GM18517 (cell line): ENCODE measurements at regions not wholly inside any gene's neighbourhood (a gene's known extent, or its start where the extent isn't known, plus 50 kb on each side); places are given as distances from the start of the nearest gene placed in this dataset.
"Not testable (repeated sequence)": the region's sequence is repeated elsewhere in the genome, so short reads cannot be mapped to it uniquely, and the experiment has no call there.

Experiments
- ATAC-seq: cut with Tn5 transposase; IDR thresholded peaks from one replicate; pipeline ENCODE4 v1.9.1; 2021; ENCODE audit warnings: mild to moderate bottlenecking, moderate library complexity; ENCODE audit not compliant: unreplicated experiment

GRCh38 chr2:18267501-18267900 lies 293.0 kb downstream of the RDH14 start:
- no peak for ATAC-seq

- not testable (repeated sequence) for ATAC-seq
These were observed 293.8 kb downstream of the RDH14 start for GRCh38 chr2:18266699-18267098.

- no peak for ATAC-seq
These were observed 294.6 kb downstream of the RDH14 start for GRCh38 chr2:18265614-18266586.

- ATAC-seq = no peak
These were observed 297.9 kb downstream of the RDH14 start for GRCh38 chr2:18262601-18263000.

DNA sequence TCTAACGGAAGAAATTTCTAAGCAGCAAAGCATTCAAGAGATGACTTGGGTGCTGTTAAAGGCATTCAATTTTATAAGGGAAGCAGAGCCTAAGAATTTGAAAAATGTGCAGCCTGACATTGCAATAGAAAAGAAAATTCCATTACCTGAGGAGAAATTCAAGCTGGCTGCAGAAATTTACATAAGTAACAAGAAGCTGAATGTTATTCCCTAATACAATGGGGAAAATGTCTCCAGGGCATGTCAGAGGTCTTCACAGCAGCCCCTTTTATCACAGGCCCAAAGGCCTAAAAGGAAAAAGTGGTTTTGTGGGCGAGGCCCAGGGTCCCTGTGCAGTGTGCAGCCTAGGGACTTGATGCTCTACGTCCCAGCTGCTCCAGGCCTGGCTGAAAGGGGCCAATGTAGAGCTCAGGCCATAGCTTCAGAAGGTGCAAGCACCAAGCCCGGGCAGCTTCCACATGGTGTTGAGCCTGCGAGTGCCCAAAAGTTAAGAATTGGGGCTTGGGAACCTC lies 306.7 kb downstream of the RDH14 start:
- no peak for ATAC-seq

DNA sequence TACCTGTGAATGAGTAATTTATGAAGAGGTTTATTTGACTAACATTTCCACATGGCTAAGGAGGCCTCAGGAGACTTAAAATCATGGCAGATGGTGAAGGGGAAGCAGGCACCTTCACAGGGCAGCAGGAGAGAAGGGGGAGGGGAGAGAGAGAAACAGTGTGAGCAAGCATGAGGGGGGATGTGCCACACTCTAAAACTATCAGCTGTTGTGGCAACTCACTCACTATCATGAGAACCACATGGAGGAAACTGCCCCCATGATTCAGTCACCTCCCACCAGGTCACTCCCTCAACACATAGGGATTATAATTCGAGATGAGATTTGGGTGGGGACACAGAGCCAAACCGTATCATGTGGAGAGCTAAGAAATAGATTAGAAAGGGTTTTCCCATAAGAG lies 309.0 kb downstream of the RDH14 start:
- ATAC-seq = no peak

GRCh38 chr2:18247282-18248110 lies 313.0 kb downstream of the RDH14 start:
- ATAC-seq = no peak

DNA sequence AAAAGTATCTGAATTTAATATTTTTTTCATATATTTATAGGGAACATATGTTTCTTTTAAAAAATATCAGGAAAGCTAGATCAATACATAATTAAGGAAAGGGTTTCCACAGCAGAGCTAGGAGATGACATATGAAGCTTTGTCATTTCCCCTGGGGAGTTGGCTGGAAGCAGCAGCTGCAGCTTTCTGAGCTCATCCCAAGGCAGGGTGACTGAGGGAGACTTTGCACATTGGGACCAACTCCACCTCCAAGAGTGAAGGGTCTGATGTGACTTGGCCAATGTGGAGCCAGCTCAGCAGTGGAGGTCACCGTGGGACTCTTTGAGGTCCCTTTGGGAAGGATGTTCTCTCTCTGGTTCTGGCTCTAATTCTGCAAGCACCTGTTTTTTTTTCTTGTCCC lies 315.1 kb downstream of the RDH14 start:
- no peak for ATAC-seq

DNA sequence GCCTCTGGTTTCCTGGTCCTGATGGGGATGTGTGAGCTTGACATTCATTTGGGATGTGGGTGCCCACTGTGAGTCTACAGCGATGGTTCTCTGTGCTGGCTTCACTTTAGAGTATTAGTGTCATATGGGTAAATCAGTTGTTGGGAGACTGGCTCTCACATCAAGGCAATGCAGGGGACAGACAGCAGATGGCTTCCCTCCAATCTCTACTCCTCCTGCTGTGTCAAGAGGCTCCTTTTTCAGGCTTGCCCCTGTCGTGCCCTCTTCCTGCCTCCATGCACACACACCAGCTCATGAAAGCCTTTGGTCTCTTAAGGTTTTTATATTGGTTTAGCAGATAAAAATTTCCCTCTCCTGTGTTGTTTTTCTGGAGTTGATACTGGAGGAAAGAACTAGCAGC lies 315.6 kb downstream of the RDH14 start:
- no peak for ATAC-seq

GRCh38 chr2:18243816-18244215 lies 316.6 kb downstream of the RDH14 start:
- ATAC-seq = no peak

DNA sequence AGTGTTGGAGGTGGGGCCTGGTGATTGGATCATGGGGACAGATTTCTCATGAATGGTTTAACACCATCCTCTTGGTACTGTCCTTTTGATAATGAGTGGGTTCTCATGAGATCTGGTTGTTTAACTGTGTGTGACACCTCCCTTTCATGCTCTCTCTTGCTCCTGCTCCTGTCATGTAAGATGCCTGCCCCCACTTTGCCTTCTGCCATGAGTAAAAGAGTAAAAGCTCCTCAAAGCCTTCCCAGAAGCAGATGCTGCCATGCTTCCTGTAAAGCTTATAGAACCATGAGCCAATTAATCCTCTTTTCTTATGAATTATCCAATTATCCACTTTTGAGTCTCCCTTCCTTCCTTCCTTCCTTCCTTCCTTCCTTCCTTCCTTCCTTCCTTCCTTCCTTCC lies 317.7 kb downstream of the RDH14 start:
- ATAC-seq = no peak

- no peak for ATAC-seq
These were observed 322.2 kb downstream of the RDH14 start for GRCh38 chr2:18238209-18238608.

DNA sequence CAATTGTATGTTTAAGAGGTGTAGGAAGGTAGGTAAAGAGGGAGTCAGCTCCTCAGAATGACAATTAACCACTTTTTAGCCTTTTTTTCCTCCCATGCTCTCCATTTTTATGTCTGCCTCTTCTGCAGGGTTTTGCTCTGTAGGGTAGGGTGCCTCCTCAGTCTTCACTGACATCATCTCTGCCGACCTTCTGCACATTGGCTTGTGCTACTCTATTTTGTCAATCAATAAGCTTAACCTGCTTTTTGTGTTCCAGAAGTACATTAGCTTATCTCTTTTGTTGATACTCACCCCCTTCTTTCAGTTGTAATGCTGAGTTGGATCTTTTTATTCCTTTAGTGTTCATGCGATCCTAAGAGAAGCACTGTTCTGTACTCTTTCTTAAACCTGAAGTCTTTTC lies 323.2 kb downstream of the RDH14 start:
- ATAC-seq = no peak

GRCh38 chr2:18232731-18233438 lies 327.6 kb downstream of the RDH14 start:
- ATAC-seq = no peak

GRCh38 chr2:18230668-18231067 lies 329.8 kb downstream of the RDH14 start:
- ATAC-seq = no peak

GRCh38 chr2:18219676-18220075 lies 340.8 kb downstream of the RDH14 start:
- no peak for ATAC-seq

DNA sequence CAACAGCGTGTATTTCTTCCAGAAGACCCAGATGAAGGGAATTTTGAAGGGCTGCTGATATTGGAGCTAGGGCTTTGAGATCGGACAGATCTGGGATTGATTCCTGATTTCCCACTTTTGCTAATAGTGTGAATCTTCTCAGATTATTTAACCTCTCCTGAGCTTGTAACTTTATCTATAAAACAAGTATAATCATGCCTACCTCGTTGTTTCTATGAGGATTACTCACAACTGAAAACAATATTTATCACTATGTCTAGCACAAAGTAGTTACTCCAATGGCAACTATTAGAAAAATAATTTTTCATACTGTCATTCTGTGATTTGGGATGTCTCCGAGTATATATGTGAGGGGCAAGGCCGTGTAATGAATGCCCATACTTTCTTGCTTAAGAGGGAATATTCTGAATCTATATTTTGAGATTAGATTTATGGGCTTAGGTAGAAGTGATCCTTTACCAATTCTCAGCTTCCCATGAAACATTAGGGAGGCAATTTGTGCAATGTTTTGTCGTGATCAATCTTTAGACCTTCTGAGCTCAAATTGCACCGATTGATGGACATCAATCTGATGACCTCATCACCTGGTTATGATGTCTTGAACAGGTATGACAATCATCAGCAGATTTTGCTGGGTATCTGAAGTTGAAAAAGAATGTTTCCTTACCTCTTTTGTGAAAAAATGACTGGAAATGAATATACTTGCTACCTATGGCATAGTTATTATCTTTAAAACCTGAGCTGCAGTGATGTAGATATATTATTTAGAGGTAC lies 339.9 kb downstream of the KCNS3 start:
- no peak for ATAC-seq

DNA sequence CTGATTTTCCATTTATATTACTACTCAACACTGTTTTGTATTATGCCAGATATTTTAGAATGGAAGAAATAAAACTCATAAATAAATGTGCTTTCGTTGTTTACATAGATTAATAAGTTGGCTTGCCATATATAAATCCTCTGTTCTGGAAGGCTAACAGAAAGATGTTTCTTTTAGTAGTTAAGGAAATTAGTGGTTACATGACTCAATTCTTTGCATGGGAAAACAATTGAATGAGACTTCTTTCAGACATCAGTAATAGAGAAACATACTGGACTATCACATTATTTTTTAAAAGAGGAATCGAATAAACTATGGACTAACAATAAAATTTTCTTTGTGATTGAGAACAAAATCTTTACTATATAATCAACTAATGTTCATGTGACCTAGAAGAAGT lies 336.5 kb downstream of the KCNS3 start:
- no peak for ATAC-seq

DNA sequence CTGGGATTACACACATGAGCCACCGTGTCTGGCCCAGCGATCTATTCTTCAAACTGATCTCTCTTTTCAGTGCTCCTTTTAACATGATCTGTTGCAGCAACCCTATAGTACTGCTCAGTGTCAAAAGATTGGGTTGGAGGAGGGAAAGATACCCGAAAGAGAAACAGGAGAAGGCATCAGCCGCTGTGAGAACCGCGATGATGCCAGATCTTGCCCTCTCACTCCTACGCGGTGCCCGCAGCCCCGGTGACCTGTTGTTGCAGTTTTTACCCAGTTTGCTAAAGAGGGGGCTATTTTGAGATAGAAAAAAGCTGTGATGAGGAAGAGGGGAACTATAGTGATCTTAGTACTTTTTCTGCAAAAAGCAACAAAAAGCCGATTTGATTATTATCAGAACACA lies 335.5 kb downstream of the KCNS3 start:
- ATAC-seq = no peak

- no peak for ATAC-seq
These were observed 331.6 kb downstream of the KCNS3 start for GRCh38 chr2:18209934-18210639.
